ENCODE measurements at regions not wholly inside any gene's neighbourhood (a gene's known extent, or its start where the extent isn't known, plus 50 kb on each side); places are given as distances from the start of the nearest gene placed in this dataset.

DNA sequence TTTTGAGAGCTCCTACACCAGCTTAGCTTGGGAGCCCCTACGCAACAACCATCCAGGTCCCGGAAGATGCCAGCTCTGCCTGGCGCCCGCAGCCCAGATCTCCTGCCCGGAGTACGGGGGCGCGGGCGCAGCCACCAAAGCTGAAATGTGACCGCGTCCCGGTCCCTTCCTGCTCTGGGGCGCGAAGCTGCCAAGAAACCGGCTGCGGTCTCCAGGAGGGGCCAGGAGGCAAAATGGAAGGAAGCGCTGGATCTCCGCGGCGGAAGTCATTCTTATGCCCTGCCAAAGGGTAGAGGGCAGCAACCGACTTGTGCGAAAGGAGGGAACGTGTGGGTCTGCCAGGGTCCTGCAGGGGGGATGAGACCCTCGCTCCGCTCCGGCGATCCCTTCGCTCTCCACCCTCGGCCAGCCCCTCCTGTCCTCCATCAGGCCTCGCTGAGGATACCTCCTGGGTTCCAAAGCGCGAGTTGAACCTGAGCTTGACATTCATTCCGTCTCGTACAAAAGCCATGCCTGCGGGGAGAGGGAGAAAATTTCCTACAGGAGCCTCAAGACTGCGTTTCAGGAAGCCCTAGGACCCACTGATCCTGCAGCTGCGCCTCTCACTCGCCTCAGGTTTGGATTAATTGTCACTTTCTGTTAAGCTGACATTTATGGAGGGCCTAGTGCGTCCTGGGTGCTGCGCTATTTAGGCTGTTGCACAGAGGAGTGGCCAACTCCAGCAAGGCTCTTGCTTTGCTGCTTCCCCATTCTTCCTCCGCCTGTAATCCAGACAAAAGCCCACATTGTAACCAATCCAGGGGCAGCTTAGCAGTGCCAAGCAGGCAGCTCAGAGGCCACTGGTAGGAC is 98.3 kb upstream of the VGLL3 start:
- no peaks in the 10 kb centered on the region for H4K20me1 ChIP-seq (replicated peaks; ENCODE audit: insufficient read depth)
- H3K79me2 ChIP-seq (replicated peaks; ENCODE audit: insufficient read depth), result no peaks in the 10 kb centered on the region
- no peak overlapping the region for H3K27ac ChIP-seq (ENCODE audit: low read depth)
- peaks cover 5% of the 10 kb centered on the region; the same call in 1 of the 3 replicates for H3K4me1 Mint-ChIP-seq
- peak overlapping the region; percentile 99 for H2AFZ ChIP-seq
- no peaks in the 10 kb centered on the region for H3K27me3 ChIP-seq (ENCODE audit: insufficient read depth)
- ATAC-seq, result peak; percentile 87
- no peaks in the 10 kb centered on the region for H3K36me3 ChIP-seq (ENCODE audit: insufficient read depth)
- no peak for TF ChIP-seq JUNB (IDR thresholded peaks at IDR 0.05; ENCODE audit: unreplicated experiment)
- TF ChIP-seq, protein P1, sequence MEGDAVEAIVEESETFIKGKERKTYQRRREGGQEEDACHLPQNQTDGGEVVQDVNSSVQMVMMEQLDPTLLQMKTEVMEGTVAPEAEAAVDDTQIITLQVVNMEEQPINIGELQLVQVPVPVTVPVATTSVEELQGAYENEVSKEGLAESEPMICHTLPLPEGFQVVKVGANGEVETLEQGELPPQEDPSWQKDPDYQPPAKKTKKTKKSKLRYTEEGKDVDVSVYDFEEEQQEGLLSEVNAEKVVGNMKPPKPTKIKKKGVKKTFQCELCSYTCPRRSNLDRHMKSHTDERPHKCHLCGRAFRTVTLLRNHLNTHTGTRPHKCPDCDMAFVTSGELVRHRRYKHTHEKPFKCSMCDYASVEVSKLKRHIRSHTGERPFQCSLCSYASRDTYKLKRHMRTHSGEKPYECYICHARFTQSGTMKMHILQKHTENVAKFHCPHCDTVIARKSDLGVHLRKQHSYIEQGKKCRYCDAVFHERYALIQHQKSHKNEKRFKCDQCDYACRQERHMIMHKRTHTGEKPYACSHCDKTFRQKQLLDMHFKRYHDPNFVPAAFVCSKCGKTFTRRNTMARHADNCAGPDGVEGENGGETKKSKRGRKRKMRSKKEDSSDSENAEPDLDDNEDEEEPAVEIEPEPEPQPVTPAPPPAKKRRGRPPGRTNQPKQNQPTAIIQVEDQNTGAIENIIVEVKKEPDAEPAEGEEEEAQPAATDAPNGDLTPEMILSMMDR (conservative IDR thresholded peaks at IDR 0.05; ENCODE audit: low read depth in 2 of 2), result 0 out of 4 replicates have a peak, but pooled peaks of 1 of the 2 experiments have one; percentile 0
- peak; percentile 68 for DNase-seq (ENCODE audit: low spot score)
- H3K4me2 ChIP-seq, result peak overlapping the region; percentile 78
- no peaks in the 10 kb centered on the region for H3K27me3 Mint-ChIP-seq (ENCODE audit: insufficient read depth, low read depth, poor library complexity)
- H3K4me1 ChIP-seq (ENCODE audit: insufficient read depth), result no peaks in the 10 kb centered on the region; the same call in none of the 2 replicates
- no peak overlapping the region for H3K27ac Mint-ChIP-seq
- H3K36me3 Mint-ChIP-seq (ENCODE audit: low read depth), result no peaks in the 10 kb centered on the region
- peak overlapping the region; percentile 59 for H3K4me3 ChIP-seq
- peak overlapping the region; percentile 67; the same call in 2 of the 3 replicates for H3K4me3 Mint-ChIP-seq
- no peaks in the 10 kb centered on the region for H3F3A ChIP-seq (replicated peaks; ENCODE audit: low read depth)
- H3K9me3 Mint-ChIP-seq, result no peaks in the 10 kb centered on the region
- H3K9me2 ChIP-seq (ENCODE audit: insufficient read depth), result no peaks in the 10 kb centered on the region

DNA sequence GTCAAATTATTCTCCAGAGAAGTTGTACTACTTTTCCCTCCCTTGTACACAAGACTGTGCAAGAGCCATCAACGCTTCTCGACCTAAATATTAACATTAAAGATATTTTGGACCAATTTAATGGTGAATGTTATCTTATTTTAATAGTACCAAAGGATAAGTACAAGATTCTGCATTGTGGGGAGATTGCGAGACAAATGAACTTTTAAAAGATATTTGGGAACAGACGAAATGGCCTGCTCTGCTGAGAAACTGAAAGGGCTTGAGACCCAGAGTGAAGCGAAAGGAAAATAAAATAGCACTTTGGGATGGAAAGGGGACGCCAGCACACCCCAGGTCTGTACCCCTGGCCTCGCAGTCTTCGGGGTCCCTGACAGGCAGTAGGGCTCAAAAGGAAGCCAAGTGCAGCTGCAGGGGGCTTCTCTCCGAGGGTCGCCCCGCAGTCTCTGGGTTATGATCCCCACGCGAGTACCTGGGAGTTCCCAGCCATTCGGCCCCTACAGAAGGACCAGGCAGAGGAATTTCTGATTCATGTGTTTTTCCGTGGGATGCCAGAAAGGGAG is 97.6 kb upstream of the VGLL3 start:
- H4K20me1 ChIP-seq (replicated peaks; ENCODE audit: insufficient read depth), result no peaks in the 10 kb centered on the region
- Mint-ChIP-seq H3K4me3 (peak overlapping the region; percentile 67; the same call in 2 of the 3 replicates), H3K27ac (no peak overlapping the region), H3K27me3 (ENCODE audit: insufficient read depth, low read depth, poor library complexity) (no peaks in the 10 kb centered on the region), H3K9me3 (no peaks in the 10 kb centered on the region), H3K4me1 (peaks cover 8% of the 10 kb centered on the region; the same call in 2 of the 3 replicates), H3K36me3 (ENCODE audit: low read depth) (no peaks in the 10 kb centered on the region)
- TF ChIP-seq ETS1 (IDR thresholded peaks at IDR 0.05), result no peak
- H3K4me3 ChIP-seq, result peak overlapping the region; percentile 59
- no peaks in the 10 kb centered on the region for H3K9me2 ChIP-seq (ENCODE audit: insufficient read depth)
- no peaks in the 10 kb centered on the region for H3K36me3 ChIP-seq (ENCODE audit: insufficient read depth)
- no peaks in the 10 kb centered on the region; the same call in none of the 2 replicates for H3K4me1 ChIP-seq (ENCODE audit: insufficient read depth)
- peak overlapping the region; percentile 99 for H2AFZ ChIP-seq
- peak overlapping the region; percentile 78 for H3K4me2 ChIP-seq
- no peaks in the 10 kb centered on the region for H3F3A ChIP-seq (replicated peaks; ENCODE audit: low read depth)
- DNase-seq (ENCODE audit: low spot score) (no peak), ATAC-seq (peak; percentile 16; the same call in 2 of the 3 replicates)
- H3K27ac ChIP-seq (ENCODE audit: low read depth), result no peak overlapping the region
- H3K27me3 ChIP-seq (ENCODE audit: insufficient read depth), result no peaks in the 10 kb centered on the region
- H3K79me2 ChIP-seq (replicated peaks; ENCODE audit: insufficient read depth), result no peaks in the 10 kb centered on the region

DNA sequence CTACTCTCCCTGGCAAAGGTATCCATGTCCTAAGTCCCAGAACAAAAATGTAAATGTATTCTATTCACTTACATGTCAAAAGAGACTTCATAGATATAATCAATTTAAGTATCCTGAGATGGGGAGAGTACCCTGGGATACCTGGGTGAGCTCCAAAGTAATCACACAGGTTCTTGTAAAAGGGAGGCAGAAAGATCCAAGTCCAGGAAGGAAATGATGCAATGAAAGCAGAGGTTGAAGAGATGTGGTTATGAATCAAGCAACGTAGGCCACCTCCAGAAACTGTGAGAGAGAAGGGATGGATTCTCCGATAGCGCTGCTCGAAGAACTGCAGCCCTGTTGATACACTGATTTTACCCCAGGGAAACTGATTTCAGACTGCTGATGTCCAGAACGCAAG is 93.9 kb upstream of the VGLL3 start:
- no peak overlapping the region for H3K27ac Mint-ChIP-seq
- Histone ChIP-seq H2AFZ (peak overlapping the region; percentile 45; the same call in 1 of the 2 replicates), H3F3A (replicated peaks; ENCODE audit: low read depth) (no peaks in the 10 kb centered on the region), H3K79me2 (replicated peaks; ENCODE audit: insufficient read depth) (no peaks in the 10 kb centered on the region), H3K27ac (ENCODE audit: low read depth) (no peak overlapping the region), H3K9me2 (ENCODE audit: insufficient read depth) (no peaks in the 10 kb centered on the region), H3K36me3 (ENCODE audit: insufficient read depth) (no peaks in the 10 kb centered on the region), H3K4me2 (no peak overlapping the region), H3K4me3 (no peak overlapping the region), H3K27me3 (ENCODE audit: insufficient read depth) (no peaks in the 10 kb centered on the region), H4K20me1 (replicated peaks; ENCODE audit: insufficient read depth) (no peaks in the 10 kb centered on the region), H3K4me1 (ENCODE audit: insufficient read depth) (no peaks in the 10 kb centered on the region; the same call in 1 of the 2 replicates)
- no peak overlapping the region for H3K4me3 Mint-ChIP-seq
- ATAC-seq (no peak), DNase-seq (ENCODE audit: low spot score) (no peak)
- H3K27me3 Mint-ChIP-seq (ENCODE audit: insufficient read depth, low read depth, poor library complexity), result no peaks in the 10 kb centered on the region
- H3K4me1 Mint-ChIP-seq, result peaks cover 12% of the 10 kb centered on the region
- no peaks in the 10 kb centered on the region for H3K9me3 Mint-ChIP-seq
- H3K36me3 Mint-ChIP-seq (ENCODE audit: low read depth), result no peaks in the 10 kb centered on the region
- TF ChIP-seq EZH2phosphoT487 (IDR thresholded peaks at IDR 0.05; ENCODE audit: unreplicated experiment) (no peak), ZNF462 (CRISPR knock-in tag; IDR thresholded peaks at IDR 0.05) (no peak)
